Fibroblast of lung (primary cell): ENCODE measurements at regions not wholly inside any gene's neighbourhood (a gene's known extent, or its start where the extent isn't known, plus 50 kb on each side); places are given as distances from the start of the nearest gene placed in this dataset.

ENCODE experiments used
- CTCF ChIP-seq, 2 donors: IDR thresholded peaks in 1 of 2; conservative IDR thresholded peaks in 1 of 2; 1 replicate in 1 of 2; 2 replicates in 1 of 2; pipeline ENCODE4 v1.5.1; 2011 to 2012; ENCODE audit warnings: low read length in 2 of 2, control low read depth in 1 of 2, inconsistent platforms in 1 of 2, low read depth in 1 of 2, mild to moderate bottlenecking in 1 of 2
- EZH2 ChIP-seq: IDR thresholded peaks from 2 replicates; pipeline ENCODE4 v1.5.1; 2012; ENCODE audit warnings: low read length, control low read depth, mild to moderate bottlenecking; ENCODE audit errors: missing control alignments

- TF ChIP-seq EZH2 (no peak), CTCF (conservative IDR thresholded peaks at IDR 0.05 in 1 of 2, IDR thresholded peaks at IDR 0.05 in 1 of 2; ENCODE audit: low read depth in 1 of 2, low read length in 2 of 2) (no peak)
Observed at GRCh38 chr14:103205541-103205906, 82.3 kb downstream of the TNFAIP2 start.
